ENCODE measurements at regions not wholly inside any gene's neighbourhood (a gene's known extent, or its start where the extent isn't known, plus 50 kb on each side); places are given as distances from the start of the nearest gene placed in this dataset.

DNA sequence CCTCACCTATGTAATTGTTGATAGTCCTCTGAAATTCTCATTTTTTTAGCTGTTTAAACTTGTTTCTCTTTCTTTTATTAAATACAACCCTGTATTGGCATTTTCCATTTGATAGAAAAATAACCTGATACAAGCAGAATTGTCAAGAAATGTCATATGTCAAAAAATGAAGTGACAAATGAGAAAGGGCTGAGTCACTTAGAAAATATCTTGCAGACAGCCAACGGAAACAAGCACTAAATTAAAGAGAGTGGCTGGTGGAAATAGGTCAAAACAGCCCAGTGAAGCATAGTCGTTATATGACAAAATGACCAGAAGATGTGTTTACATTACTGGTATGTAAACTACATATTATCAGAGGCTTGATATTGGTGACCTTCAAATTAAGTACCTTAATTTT, 484.4 kb downstream of the PLA2G4A start:
- no peak for DNase-seq

DNA sequence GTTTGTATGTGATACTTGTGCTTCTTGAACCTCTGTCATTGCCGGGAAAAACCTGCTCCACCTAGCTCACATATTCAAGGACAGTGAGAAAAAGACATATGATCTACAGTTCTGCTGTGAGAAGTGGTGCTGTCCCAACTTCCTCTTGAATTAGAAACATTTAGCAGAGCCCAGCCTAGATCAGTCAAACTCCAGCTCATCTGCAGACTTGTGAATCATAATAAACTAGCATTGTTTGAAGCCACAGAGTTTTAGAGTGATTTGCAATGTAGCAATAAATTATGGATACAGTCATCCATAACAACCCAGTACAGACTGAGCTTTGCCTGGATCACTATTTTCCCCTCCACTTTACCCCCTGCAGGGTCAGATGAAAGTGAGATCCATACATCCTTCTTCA, 497.8 kb downstream of the PLA2G4A start:
- no peak for DNase-seq

DNA sequence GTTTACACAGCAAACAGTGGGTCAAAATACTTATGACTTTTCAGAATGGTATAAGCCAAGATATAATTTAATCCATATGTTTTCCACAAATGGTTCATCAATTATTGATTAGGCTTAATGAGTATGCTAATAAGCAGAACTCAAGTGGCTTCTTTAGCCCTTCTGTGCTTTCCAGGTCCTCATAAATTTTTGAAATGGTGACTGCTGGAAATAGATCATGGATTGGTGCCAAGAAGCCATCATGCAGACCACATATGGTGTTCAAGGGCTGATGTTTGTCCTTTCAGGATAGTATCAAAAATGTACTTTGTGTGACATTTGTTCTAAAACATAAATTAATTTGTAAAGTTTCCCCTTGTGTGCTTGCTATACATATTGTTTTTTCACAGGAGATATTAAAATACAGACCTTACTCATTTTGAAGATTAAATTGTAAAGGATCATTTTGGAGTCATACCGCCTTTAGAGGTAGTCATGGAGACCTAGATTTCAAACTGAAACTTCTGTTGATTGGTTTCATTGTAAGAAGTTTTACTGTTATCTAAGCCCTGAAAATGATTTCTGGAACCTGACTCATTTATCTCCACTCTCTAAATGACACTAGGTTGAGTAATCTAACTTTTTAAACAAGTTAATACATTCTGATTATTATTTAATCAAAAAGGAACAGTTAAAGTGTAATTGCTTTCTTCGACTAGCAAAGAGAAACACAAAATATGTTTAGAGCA, 507.9 kb downstream of the PLA2G4A start:
- no peak for DNase-seq

DNA sequence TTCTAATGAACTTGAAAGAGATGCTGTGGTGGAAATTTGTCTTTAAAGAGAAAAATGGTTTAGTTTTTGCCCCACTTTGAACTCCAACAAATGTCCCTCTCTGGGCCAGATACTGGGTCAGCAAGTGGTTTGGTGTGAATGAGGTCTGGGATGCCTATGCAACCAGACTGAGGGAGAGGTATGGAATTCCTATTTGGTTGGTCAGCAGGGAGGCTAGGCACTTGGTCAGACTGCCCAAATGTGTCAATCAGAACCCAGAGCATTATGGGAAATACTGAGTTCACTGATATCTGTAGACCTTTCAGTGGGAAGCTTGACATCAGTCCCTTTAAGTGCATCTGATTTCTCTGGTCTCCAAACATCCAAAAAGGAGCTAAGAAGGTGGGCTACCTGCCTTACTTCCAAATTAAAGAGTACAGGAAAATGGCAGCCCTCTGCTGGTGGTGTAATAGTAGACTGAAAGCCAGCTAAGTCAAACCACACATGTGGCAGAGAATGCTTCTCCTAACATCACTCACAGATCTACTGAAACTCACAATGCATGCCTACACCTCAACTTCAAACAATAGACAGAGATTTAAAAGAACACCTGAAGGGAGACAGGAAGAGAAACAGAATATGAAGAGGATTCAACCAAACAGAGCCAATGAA, 510.1 kb downstream of the PLA2G4A start:
- DNase-seq, result no peak

DNA sequence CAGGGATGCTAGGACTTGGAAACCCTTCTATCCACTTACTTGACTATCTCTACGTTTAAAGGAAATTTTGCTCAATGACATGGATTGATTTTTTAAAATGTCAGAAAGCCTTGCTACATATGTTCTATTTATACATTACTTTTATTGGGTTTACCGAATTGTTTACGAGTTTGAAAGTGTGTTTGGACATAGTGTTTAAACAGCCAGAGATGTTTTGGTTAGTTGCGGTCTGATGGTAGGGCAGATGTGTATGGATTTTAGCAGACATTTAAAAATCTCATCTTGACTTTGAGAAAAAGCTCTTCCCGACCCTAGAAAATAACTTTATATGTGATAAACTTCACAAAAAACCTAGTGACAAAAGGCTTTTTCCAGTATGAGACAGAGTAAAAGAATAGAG, 513.7 kb downstream of the PLA2G4A start:
- no peak for DNase-seq

DNA sequence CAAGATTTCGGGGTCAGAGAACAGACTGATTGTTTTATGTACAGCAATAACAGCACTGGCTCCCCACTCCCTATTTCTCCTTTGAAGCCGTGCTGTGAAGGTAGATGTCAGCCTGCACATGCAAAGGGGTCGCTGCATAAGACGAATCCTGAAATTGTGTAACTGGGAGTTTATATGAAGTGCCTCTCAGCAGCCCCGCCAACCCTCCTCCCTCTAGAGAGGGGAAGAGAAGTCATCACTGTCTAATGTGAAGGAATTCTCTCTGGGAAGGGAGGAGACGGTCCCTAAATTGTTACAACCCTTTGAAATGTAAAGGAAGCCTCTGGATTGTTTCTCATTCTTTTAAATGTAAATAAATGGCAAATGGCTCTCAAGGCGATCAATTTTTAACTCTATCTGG, 545.3 kb downstream of the PLA2G4A start:
- DNase-seq, result no peak

DNA sequence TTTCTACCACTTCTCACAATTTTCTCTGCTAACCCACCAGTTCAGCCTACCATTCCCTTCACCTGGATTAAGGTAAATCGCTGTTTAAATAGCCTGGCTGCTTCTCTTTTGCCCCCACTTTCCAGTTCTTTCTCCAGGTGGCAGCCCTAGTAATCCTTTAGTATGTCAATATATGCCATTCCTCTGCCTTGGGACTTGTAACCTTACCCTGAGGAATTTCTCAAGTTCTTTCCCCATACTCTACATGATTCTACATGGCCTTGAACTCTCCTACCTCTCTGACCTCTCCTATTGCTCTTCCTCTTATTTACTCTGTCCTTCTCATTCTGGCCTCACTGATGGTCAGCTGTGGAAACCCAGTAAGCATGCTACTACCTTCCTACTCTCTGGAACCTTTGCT, 546.0 kb downstream of the PLA2G4A start:
- DNase-seq, result no peak

DNA sequence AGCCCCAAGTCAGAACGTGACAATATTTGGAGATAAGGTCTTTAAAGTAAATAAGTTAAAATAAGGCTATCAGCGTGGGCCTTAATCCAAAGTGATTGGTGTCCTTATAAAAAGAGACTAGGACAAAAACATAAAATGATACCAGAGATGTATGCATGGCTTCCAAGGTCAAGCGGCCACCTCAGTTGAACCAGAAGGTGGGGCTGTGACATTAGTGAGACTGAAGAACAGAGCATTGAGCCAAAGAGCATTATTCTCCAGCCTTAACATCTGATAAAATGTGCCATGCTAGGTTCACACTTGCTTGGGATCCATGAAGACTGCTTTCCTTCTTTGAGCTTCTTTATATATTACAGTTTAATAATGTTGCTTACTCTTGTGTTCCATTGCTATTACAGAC, 554.6 kb downstream of the PLA2G4A start:
- DNase-seq, result no peak

DNA sequence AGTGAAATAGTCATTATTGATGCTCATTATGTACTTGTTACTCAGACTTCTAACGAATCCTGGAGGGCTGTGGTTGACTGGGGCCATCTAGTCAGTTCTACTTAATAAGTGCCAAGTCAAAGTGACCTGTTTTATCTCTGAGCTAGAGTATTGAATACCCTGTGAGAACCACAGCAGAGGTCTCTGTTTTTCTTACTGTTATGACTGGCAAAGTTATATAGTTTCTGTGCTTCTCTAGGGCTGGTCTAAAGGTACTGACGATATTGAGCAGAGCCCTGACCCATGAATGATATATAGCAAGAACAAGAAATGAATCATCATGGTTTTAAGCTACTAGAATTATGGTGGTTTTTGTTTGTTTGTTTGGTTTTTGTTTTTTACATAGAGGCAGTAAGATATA, 555.8 kb downstream of the PLA2G4A start:
- no peak for DNase-seq

DNA sequence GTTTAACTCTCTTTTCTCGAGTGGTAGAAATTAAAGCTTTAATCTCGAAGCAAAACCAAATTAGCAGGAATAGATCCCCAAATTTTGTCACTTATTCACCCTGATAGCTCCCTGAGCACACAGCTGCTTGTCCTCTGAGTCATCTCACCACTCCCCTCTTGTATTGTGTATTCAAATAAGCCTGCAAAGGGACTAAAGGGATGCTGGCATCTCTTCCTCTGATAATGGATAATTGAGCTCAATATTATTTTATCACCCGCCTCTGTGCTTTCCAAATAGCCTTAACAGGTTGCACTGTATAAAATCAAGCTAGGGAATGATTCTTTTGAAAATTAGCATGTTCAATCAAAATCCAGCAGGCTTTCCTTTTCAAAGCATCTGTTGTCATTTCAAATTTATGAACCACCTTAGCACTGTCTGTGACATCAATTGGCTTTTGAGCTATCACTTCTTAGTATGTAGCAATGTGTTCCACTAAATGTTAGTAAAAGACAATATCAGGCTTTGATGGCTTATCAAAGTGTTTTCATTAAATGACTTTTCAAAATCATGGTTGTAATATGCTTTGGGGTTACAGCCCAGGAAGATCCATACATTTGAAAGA, 561.6 kb downstream of the PLA2G4A start:
- DNase-seq, result no peak

DNA sequence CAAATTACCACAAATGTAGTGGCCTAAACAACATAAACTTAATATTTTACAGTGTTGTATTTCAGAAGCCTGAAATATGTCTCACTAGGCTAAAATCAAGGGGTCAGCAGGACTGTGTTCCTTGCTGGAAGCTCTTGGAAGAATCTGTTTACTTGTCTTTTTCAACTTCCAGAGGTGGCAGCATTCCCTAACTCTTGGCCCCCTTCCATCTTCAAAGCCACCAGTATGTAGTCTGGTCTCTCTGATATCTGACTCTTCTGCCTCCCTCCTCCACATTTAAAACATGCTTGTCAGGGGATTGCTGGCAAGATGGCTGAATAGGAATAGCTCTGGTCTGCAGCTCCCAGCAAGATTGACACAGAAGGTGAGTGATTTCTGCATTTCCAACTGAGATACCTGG, 567.5 kb downstream of the PLA2G4A start:
- no peak for DNase-seq

DNA sequence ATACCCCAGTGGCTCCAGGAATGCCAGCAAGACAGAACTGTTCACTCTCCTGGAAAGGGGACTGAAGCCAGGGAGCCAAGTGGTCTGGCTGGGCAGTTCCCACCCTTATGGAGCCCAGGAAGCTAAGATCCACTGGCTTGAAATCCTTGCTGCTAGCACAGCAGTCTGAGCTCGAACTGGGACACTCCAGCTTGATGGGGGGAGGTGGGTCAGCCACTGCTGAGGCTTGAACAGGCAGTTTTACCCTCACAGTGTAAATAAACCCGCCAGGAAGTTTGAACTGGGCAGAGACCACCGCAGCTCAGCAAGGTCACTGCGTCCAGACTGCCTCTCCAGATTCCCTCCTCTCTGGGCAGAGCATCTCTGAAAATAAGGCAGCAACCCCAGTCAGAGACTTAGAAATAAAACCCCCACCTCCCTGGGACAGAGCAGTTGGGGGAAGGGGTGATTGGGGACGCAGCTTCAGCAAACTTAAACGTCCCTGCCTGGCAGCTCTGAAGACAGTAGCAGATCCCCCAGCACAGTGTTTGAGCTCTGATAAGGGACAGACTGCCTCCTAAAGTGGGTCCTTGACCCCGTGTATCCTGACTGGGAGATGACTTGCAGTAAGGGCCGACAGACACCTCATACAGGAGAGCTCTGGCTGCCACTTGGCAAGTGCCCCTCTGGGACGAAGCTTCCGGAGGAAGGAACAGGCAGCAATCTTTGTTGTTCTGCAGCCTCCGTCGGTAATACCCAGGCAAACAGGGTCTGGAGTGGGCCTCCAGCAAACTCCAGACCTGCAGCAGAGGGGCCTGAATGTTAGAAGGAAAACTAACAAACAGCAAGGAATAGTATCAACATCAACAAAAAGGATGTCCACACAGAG, 568.4 kb downstream of the PLA2G4A start:
- no peak for DNase-seq

DNA sequence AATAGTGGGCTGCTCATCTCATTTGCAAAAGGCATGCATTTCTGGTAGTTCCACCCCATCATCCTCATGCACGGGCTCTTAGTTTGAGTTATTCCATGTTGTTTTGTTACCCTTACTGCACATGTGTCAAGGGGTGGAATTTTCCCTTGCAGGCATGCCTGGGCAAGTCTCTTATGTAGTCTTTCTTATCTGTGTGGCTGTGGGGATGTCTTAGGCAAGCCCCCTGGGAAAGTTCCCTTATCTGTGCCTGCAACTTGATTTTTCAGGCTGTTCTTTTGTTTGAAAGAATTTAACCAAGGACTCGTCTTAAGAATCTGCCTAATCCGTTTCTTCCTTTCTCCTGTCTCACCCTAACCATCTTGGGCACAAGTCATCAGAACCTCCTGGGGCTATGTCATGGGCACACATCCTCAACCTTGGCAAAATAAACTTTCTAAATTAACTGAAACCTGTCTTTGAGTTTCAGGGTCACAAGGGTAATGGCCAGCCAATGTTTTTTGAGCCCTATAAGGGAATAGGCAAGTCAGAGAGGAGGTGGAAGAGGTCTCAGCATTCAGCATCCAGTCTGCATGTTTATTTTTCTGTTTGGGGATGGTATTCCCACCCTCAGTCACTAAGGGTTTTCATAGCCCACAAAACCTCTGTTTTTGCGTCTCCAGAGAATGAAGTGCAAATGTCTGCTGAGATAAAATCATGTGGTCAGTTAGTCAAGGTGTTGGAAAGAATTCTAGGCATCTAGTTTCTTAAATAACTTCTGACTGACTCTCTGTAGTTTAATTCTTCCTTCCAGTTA, 579.7 kb downstream of the PLA2G4A start:
- DNase-seq, result no peak

DNA sequence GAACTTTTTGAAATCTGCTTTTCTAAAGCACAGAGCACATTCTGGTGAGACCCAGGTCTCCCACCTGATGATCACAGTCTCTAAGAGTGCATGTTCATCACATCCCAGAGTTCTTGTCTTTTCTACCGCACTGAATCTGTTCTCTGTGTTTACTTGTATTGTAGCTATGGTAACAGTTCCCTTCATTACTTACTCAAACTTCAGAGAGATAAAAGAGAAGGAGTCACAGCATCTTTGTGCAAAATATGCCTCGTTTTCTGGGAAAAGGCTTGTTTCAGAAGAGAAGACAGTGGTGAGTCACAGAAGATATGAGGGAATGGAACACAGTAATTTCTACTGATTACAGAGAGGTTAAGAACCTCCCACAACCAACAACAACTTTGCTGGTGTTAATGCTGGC, 580.6 kb downstream of the PLA2G4A start:
- DNase-seq, result no peak

DNA sequence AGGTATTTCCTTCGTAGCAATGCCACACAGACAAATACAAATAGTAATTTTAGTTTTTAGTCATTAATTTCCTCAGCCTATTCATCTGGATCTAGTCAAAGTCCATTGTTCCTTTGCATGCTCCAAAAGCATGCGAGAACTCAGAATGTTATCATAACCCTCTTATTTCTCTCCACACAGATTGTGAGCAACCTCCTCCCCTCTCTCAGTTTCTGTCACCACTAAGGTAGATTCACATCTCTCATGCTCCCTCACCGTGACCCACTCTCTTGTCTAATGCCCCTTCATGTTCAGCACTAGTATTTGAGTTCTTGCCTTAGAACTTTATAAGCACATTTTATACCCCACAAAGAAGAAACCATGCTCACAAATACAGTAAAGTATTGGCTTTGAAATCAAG, 582.4 kb downstream of the PLA2G4A start:
- DNase-seq, result no peak

DNA sequence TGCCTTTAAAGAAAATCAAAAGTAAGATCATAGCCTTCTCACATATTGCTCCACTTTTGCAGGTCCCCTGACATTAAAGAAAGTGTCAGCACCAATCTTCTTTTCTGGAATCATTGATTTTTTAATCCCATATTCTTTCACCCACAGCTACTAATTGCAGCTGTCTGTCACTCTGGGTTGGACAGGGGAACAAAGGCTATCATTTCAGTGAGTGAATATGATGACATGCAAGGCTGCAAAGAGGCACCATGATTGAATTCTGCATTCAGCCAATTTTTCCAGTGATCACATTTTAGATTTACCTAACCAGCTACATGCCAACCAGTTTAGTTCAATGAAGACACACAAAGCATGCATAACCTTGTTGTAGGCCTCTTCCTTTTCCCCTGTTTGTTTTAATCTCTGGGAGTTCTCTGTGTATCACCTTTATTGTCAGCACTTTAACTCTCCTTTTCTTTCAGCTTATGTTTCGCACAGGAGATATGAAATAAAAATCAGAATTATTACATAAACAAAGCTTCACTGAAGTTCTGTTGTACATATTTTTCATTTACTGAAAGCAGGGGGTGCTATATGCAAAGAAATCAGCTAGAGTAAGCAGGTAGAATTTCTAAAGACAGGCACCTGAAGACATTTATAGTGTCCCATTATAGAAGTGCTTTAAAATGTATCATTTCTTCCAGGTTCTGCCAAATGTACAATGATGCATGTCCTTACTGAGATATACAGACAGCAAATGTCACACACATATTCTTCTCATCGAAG, 584.8 kb downstream of the PLA2G4A start:
- no peak for DNase-seq

DNA sequence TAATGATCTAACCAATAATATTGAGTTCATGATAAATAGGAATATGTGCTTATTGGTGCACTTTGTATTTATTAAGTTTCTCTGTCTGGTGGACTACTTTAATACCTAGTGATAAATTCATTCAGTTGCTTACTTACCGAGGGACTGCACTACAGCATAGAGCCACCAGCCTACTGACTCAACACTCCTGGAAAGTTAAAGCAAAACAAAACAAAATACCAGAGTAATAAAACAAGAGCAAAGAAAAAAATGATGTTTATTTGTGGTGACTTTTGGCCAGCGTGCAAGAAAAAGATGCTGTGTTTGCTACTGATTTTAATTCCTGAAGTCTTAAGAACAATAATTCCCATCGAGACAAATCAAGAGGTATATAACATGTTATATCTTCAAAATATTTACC, 586.3 kb downstream of the PLA2G4A start:
- DNase-seq, result no peak

DNA sequence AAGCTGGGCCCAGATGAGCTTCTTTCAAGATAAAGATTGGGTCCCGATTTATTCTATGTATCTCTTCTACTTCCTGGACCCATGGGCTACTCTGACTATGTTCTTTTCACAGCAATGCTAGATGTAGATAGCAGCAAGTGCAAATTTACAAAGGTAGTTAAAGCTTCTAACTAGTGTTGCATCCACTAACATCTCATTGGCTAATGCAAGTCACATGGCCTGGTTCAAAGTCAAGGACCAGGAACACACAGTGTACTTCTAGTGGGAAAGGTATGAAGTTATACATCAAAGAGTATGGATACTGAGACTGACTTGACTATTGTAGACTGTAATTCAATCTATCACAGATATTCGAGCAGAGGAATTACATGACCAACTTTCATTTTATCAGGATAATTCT, 588.8 kb downstream of the PLA2G4A start:
- DNase-seq, result no peak

DNA sequence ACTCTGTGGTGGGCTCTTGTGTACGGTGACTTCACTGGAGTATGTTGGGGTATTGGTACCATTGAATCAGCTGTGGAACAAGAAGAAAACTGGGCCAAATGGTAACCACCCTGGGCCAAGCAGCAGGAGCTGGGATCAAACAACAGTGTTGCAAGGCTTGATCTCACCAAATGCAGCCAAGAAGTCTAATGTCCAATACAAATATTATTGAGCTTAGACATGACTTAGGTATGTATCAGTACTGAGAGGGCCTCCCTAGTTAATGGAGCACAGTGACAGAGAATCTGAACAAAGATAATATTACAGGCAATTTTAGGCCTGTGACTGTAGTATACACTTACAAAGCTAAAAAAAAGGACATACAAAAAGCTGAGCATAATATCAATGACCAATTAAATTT, 604.8 kb downstream of the PLA2G4A start:
- DNase-seq, result no peak

DNA sequence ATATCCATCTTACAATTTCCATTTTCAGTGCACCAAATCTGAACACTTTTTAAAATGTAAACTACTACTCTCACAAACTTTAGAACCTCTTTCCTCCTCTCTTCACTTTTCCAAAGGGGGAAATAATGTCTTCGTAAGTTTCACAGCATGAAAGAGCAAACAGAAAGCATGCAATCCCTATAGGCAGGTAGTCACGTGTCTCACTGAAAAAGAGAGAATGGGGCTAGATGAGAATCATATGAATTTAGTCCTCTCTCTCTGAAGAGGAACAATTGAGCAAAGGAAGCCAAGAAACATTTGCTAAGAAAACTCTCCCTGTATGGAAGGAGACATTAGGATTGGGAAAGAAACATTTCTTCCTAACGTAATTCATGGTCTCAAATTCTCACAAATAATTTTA, 613.9 kb downstream of the PLA2G4A start:
- no peak for DNase-seq

DNA sequence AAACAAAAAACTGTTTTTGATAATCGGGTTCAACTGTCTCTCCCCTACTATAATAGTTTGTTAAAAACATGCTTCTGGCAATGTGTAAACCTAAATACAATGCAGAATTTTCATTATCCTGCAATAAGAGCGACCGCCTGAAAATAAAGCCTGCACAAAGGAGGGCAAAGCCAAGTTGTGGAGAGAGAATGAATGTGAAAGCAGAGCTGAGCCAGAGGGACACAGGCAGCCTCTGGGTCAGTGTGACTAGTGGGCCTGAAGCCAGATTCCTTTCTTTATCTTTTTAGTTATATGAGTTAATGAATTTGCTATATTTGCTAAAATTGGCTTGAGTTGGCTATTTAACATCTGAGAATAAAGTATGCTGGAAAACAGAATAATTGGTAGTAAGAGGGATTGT, 615.2 kb downstream of the PLA2G4A start:
- no peak for DNase-seq

DNA sequence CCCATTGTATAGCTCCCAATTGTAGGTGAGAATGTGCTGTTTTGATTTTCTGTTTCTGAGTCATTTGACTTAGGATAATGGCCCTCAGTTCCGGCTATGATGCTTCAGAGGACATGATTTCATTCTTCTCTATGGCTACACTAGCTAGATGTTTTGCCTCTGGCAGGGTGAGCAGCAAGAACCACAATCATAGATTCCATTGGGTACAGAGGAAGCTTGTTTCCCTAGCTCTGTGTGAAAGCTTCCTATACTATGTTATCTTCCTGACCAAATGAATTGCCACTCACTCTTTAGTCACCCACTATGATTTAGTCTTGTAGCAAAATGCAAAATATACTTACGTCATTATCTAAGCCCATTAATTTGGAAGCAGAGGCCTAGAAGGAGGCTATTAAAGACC, 616.3 kb downstream of the PLA2G4A start:
- DNase-seq, result no peak
